K562 (cell line): ENCODE measurements at regions not wholly inside any gene's neighbourhood (a gene's known extent, or its start where the extent isn't known, plus 50 kb on each side); places are given as distances from the start of the nearest gene placed in this dataset.

Experiments
- ATAC-seq: fragments of 200-7000 bp; cut with Tn5 transposase; 3 replicates; pipeline ENCODE4 v1.9.1; 2020; ENCODE audit warnings: moderate library complexity
- BruUV-seq: library from RNA; stranded (reverse); fragments of 400-500 nt; replicated peaks from 2 replicates; lab custom pipeline; 2021; lab: Mats Ljungman, UMichigan
- CTCF ChIA-PET: fragments of 300-600 bp; formaldehyde crosslinking; extraction: SDS; loops from one replicate; lab custom pipeline; 2021; ENCODE audit warnings: low intra/inter-chr PET ratio; lab: Yijun Ruan, JAX
- POLR2A ChIA-PET: fragments of 300-600, 350-650 bp; sonication (Branson Sonifier 250); formaldehyde crosslinking; extraction: SDS; loops from one replicate; lab custom pipeline; 2021; ENCODE audit warnings: antibody characterized with exemption, inconsistent platforms; lab: Yijun Ruan, JAX
- DNase-seq, 4 experiments: peaks; one replicate each; pipeline versions ENCODE4 v3.0.0 to v3.0.0-alpha.2; 2011 to 2018; ENCODE audit warnings: low spot score in 3 of 4, mixed read lengths in 3 of 4; ENCODE audit errors: extremely low read depth in 1 of 4
- FAIRE-seq: peaks from 2 replicates; lab custom pipeline; 2011; peaks lifted over from hg19 to GRCh38; lab: Jason Lieb, UNC
- H2AFZ ChIP-seq: 2 replicates; pipeline ENCODE4 v1.6.0; 2011; ENCODE audit warnings: low read depth, low read length, control low read depth, inconsistent platforms
- H3K27ac ChIP-seq: fragments of 200-600 bp; 3 replicates; pipeline ENCODE4 v1.8.0; 2011; ENCODE audit warnings: low read depth, mild to moderate bottlenecking, control low read depth, inconsistent platforms, low read length, moderate library complexity, mixed read lengths; ENCODE audit errors: extremely low read depth
- H3K27me3 ChIP-seq, 2 experiments: fragments of 300-600 bp in 1 of 2; 2 replicates in 1 of 2; 3 replicates in 1 of 2; pipeline versions ENCODE4 v1.6.0 to v1.8.0; 2011; ENCODE audit warnings: inconsistent platforms in 2 of 2, low read length in 2 of 2, mild to moderate bottlenecking in 1 of 2, mixed read lengths in 1 of 2, moderate library complexity in 1 of 2; ENCODE audit not compliant: control insufficient read depth in 2 of 2, insufficient read depth in 2 of 2
- H3K36me3 ChIP-seq: fragments of 300-600 bp; 3 replicates; pipeline ENCODE4 v1.8.0; 2011; ENCODE audit warnings: mild to moderate bottlenecking, low read length, inconsistent platforms; ENCODE audit not compliant: control insufficient read depth, insufficient read depth
- H3K4me1 ChIP-seq, 2 experiments: fragments of 200-600 bp in 1 of 2; replicated peaks in 1 of 2; 2 replicates in 1 of 2; 3 replicates in 1 of 2; pipeline versions ENCODE4 v1.5.1 to v1.8.0; 2011; ENCODE audit warnings: inconsistent platforms in 2 of 2, low read length in 2 of 2, mild to moderate bottlenecking in 1 of 2, mixed read lengths in 1 of 2, moderate library complexity in 1 of 2; ENCODE audit not compliant: control insufficient read depth in 2 of 2, insufficient read depth in 2 of 2
- H3K4me2 ChIP-seq: 2 replicates; pipeline ENCODE4 v1.6.1; 2011; ENCODE audit warnings: low read length, control low read depth, inconsistent platforms, mixed read lengths; ENCODE audit not compliant: insufficient read depth
- H3K4me3 ChIP-seq: fragments of 200-600 bp; sonication (generic), shearing (Covaris generic); 2 replicates; pipeline ENCODE4 v1.5.1; 2016; ENCODE audit warnings: control low read depth, inconsistent platforms
- H3K79me2 ChIP-seq: fragments of 200-600 bp; 3 replicates; pipeline ENCODE4 v1.8.0; 2011; ENCODE audit warnings: low read length, inconsistent platforms; ENCODE audit not compliant: control insufficient read depth, insufficient read depth
- H3K9ac ChIP-seq, 2 experiments: 2 replicates each; pipeline versions ENCODE4 v1.6.0 to v1.6.1; 2011; ENCODE audit warnings: low read depth in 2 of 2, low read length in 2 of 2, control low read depth in 1 of 2, inconsistent platforms in 1 of 2, mild to moderate bottlenecking in 1 of 2, mixed read lengths in 1 of 2; ENCODE audit not compliant: insufficient read depth in 1 of 2
- H3K9me1 ChIP-seq: one replicate; pipeline ENCODE4 v1.6.0; 2011; ENCODE audit warnings: inconsistent platforms, mild to moderate bottlenecking, low read length, moderate library complexity; ENCODE audit not compliant: control insufficient read depth, insufficient read depth
- H3K9me3 ChIP-seq: replicated peaks from 2 replicates; pipeline ENCODE4 v1.5.1; 2011; ENCODE audit warnings: low read depth, low read length, inconsistent platforms; ENCODE audit not compliant: control insufficient read depth, insufficient read depth
- H4K20me1 ChIP-seq: replicated peaks from 2 replicates; pipeline ENCODE4 v1.6.1; 2011; ENCODE audit warnings: low read length, inconsistent platforms, mixed read lengths; ENCODE audit not compliant: control insufficient read depth, insufficient read depth
- GTF2E2 ChIP-seq: fragments of 200-800 bp; sonication (Bioruptor generic); IDR thresholded peaks from 2 replicates; pipeline ENCODE4 v1.6.1; 2016; ENCODE audit warnings: missing genetic modification characterization, missing compliant biosample characterization
- GTF2F1 ChIP-seq: IDR thresholded peaks from 2 replicates; pipeline ENCODE4 v1.6.1; 2011; ENCODE audit warnings: low read depth, low read length, improper control_type of control experiment
- HDAC2 ChIP-seq: fragments of 450-650 bp; IDR thresholded peaks from 2 replicates; pipeline ENCODE4 v1.6.1; 2016; ENCODE audit warnings: mild to moderate bottlenecking
- MAZ ChIP-seq, 2 experiments: fragments of 450-650 bp in 1 of 2; sonication (generic) in 1 of 2; formaldehyde crosslinking; IDR thresholded peaks in 1 of 2; conservative IDR thresholded peaks in 1 of 2; 2 replicates each; pipeline versions ENCODE4 v1.4.0 to v1.5.0; 2020; ENCODE audit warnings: mild to moderate bottlenecking in 1 of 2, missing genetic modification reagents in 1 of 2
- OTX1 ChIP-seq: fragments of 450-650 bp; formaldehyde crosslinking; IDR thresholded peaks from 2 replicates; pipeline ENCODE4 v1.4.0; 2022; ENCODE audit warnings: mild to moderate bottlenecking
- PHF20 ChIP-seq: fragments of 450-650 bp; IDR thresholded peaks from 2 replicates; pipeline ENCODE4 v1.6.1; 2018; ENCODE audit not compliant: partially characterized antibody
- SMARCA4 ChIP-seq: fragments of 450-650 bp; IDR thresholded peaks from 2 replicates; pipeline ENCODE4 v1.6.1; 2016
- STAG1 ChIP-seq: sonication (generic); formaldehyde crosslinking; IDR thresholded peaks from 2 replicates; pipeline ENCODE4 v1.5.0; 2020; ENCODE audit warnings: missing genetic modification reagents, borderline replicate concordance
- TBL1XR1 ChIP-seq, 2 experiments: IDR thresholded peaks; 2 replicates each; pipeline ENCODE4 v1.6.1; 2012; ENCODE audit warnings: improper control_type of control experiment in 2 of 2, low read length in 2 of 2, mild to moderate bottlenecking in 1 of 2
- TRIM28 ChIP-seq: fragments of 450-650 bp; IDR thresholded peaks from 2 replicates; pipeline ENCODE4 v1.6.1; 2017
- ZNF224 ChIP-seq: sonication (generic); formaldehyde crosslinking; IDR thresholded peaks from 2 replicates; pipeline ENCODE4 v1.8.0; 2022; ENCODE audit warnings: mild to moderate bottlenecking, missing genetic modification reagents
- ZNF232 ChIP-seq: sonication (generic); formaldehyde crosslinking; IDR thresholded peaks from 2 replicates; pipeline ENCODE4 v1.8.0; 2022; ENCODE audit warnings: mild to moderate bottlenecking, missing genetic modification reagents
- ZNF766 ChIP-seq: fragments of 200-800 bp; sonication (Bioruptor generic); conservative IDR thresholded peaks from 2 replicates; pipeline ENCODE4 v1.6.1; 2016; ENCODE audit warnings: missing genetic modification characterization, missing compliant biosample characterization
- WGBS: fragments of 100-300 bp; shearing (Covaris generic); methylation state at CpG from one replicate; pipeline ENCODE4 v1.1.6; 2016; ENCODE audit warnings: low coverage, mixed read lengths; ENCODE audit not compliant: insufficient coverage; ENCODE audit errors: missing lambda C conversion rate; 5-methylcytosine and 5-hydroxymethylcytosine counted together
- in situ Hi-C: fragments of 300-500 bp; cut with MboI; formaldehyde crosslinking; loops from 4 replicates; pipeline ENCODE4 v1.15.0; 2018; ENCODE audit warnings: inconsistent platforms, mixed read lengths
- intact Hi-C: fragments of 100-400 bp; cut with micrococcal nuclease; formaldehyde crosslinking; loops from 2 replicates; pipeline ENCODE4 v1.14.2; 2022
- TF ChIP-seq, protein P1 (sequence below): fragments of 250-450 bp; sonication (Bioruptor Pico); IDR thresholded peaks from 2 replicates; pipeline ENCODE4 v1.8.0; 2021; ENCODE audit warnings: moderate library complexity, mild to moderate bottlenecking, inconsistent platforms
- TF ChIP-seq, protein P2 (sequence below): fragments of 250-450 bp; sonication (Bioruptor Pico); IDR thresholded peaks from 2 replicates; pipeline ENCODE4 v1.9.0; 2021; ENCODE audit warnings: mild to moderate bottlenecking
- TF ChIP-seq, protein P3 (sequence below), 3 experiments: fragments of 200-800 bp in 1 of 3; sonication (Bioruptor generic) in 1 of 3; sonication (generic) in 1 of 3; formaldehyde crosslinking in 1 of 3; IDR thresholded peaks; 2 replicates each; pipeline versions ENCODE4 v1.6.1 to v1.8.0; 2016 to 2022; ENCODE audit warnings: mild to moderate bottlenecking in 2 of 3, missing compliant biosample characterization in 2 of 3, missing genetic modification characterization in 2 of 3, missing genetic modification reagents in 1 of 3
- TF ChIP-seq, protein P4 (sequence below): sonication (generic); formaldehyde crosslinking; IDR thresholded peaks from 2 replicates; pipeline ENCODE4 v1.4.0; 2020; ENCODE audit warnings: mild to moderate bottlenecking, missing genetic modification reagents
- TF ChIP-seq, protein P5 (sequence below): fragments of 450-650 bp; formaldehyde crosslinking; IDR thresholded peaks from 2 replicates; pipeline ENCODE4 v1.4.0; 2020; ENCODE audit warnings: mild to moderate bottlenecking, mixed read lengths

DNA sequence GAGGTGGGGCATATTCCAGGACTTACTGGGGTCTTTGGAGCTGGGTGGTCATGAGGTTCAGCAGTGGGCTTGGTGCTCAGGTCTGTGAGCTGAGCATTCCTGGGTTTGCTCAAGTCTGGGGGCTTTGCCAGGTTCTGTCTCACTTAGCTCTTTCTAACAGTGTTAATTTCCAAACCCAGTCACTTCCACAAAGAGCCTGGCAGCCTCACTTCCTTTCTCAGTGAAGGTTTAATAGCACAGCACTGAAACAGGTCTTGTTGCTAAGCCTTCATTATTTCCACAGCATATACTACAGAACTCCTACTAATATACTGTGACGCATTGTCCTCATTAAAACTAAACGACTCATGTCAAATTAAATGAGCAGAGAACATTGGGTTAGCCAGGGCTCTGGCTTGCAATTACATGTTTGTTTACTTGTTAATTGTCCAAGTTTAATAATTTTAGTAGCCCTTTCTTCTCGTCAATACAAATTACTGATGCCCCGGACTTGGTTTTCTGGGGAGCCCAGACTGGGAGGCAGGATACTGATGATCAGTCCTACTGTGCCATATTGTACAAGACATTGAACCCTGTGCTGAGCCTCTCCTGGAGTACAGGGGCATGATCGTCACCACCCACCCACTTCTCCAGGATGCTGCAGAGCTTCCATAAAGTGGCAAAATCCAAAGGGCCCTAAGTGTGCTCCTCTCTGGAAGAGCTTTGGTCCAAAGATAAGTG lies 170.7 kb downstream of the IER5 start:
- H3K9ac ChIP-seq: no peak overlapping the region
- intact Hi-C loops (no loop called here), in situ Hi-C loops (no loop called here)
- POLR2A ChIA-PET: interaction anchor here (0.6 kb wide), 1 partner anchor 617 kb away, joined by 3 read pairs; no protein-coding TSS in a partner anchor
- DNase-seq (no peak), ATAC-seq (no peak), FAIRE-seq (no peak)
- H3K27me3 ChIP-seq: no peaks in the 10 kb centered on the region
- H3K9me3 ChIP-seq: no peaks in the 10 kb centered on the region
- BruUV-seq: no TSS peak
- no peaks in the 10 kb centered on the region for H4K20me1 ChIP-seq
- no peaks in the 10 kb centered on the region for H3K79me2 ChIP-seq
- no peak overlapping the region for H3K27ac ChIP-seq
- no peak overlapping the region for H3K4me2 ChIP-seq
- under 1% methylated on average over 5 of the region's 5 CpGs for WGBS
- CTCF ChIA-PET: no interaction called here
- no peak overlapping the region for H3K4me3 ChIP-seq
- no peaks in the 10 kb centered on the region for H3K4me1 ChIP-seq
- no peaks in the 10 kb centered on the region for H3K36me3 ChIP-seq
- no peak overlapping the region for H2AFZ ChIP-seq
- H3K9me1 ChIP-seq: no peaks in the 10 kb centered on the region
- TF ChIP-seq SMARCA4 (no peak), TBL1XR1 (IDR thresholded peaks at IDR 0.05; ENCODE audit: low read length in 2 of 2) (no peak), HDAC2 (no peak), MAZ (CRISPR knock-in tag; conservative IDR thresholded peaks at IDR 0.05 in 1 of 2, IDR thresholded peaks at IDR 0.05 in 1 of 2) (no peak), OTX1 (CRISPR knock-in tag) (no peak), PHF20 (no peak), STAG1 (no peak), ZNF224 (CRISPR knock-in tag) (no peak), GTF2E2 (no peak), GTF2F1 (no peak), ZNF766 (CRISPR knock-in tag) (no peak), ZNF232 (CRISPR knock-in tag) (no peak), TRIM28 (no peak)
- TF ChIP-seq, protein P1, sequence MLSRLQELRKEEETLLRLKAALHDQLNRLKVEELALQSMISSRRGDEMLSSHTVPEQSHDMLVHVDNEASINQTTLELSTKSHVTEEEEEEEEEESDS (CRISPR knock-in tag): no peak
- TF ChIP-seq, protein P2, sequence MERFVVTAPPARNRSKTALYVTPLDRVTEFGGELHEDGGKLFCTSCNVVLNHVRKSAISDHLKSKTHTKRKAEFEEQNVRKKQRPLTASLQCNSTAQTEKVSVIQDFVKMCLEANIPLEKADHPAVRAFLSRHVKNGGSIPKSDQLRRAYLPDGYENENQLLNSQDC (CRISPR knock-in tag): no peak
- TF ChIP-seq, protein P3, sequence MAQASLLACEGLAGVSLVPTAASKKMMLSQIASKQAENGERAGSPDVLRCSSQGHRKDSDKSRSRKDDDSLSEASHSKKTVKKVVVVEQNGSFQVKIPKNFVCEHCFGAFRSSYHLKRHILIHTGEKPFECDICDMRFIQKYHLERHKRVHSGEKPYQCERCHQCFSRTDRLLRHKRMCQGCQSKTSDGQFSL (CRISPR knock-in tag; IDR thresholded peaks at IDR 0.05): no peak
- TF ChIP-seq, protein P3 (tag; IDR thresholded peaks at IDR 0.05): no peak
- TF ChIP-seq, protein P4, sequence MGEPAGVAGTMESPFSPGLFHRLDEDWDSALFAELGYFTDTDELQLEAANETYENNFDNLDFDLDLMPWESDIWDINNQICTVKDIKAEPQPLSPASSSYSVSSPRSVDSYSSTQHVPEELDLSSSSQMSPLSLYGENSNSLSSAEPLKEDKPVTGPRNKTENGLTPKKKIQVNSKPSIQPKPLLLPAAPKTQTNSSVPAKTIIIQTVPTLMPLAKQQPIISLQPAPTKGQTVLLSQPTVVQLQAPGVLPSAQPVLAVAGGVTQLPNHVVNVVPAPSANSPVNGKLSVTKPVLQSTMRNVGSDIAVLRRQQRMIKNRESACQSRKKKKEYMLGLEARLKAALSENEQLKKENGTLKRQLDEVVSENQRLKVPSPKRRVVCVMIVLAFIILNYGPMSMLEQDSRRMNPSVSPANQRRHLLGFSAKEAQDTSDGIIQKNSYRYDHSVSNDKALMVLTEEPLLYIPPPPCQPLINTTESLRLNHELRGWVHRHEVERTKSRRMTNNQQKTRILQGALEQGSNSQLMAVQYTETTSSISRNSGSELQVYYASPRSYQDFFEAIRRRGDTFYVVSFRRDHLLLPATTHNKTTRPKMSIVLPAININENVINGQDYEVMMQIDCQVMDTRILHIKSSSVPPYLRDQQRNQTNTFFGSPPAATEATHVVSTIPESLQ (CRISPR knock-in tag): no peak
- TF ChIP-seq, protein P5, sequence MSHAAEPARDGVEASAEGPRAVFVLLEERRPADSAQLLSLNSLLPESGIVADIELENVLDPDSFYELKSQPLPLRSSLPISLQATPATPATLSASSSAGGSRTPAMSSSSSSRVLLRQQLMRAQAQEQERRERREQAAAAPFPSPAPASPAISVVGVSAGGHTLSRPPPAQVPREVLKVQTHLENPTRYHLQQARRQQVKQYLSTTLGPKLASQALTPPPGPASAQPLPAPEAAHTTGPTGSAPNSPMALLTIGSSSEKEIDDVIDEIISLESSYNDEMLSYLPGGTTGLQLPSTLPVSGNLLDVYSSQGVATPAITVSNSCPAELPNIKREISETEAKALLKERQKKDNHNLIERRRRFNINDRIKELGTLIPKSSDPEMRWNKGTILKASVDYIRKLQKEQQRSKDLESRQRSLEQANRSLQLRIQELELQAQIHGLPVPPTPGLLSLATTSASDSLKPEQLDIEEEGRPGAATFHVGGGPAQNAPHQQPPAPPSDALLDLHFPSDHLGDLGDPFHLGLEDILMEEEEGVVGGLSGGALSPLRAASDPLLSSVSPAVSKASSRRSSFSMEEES (CRISPR knock-in tag): no peak
